Activated T-cell treated with anti-CD3 and anti-CD28 coated beads, Interleukin-2, amount 50 U/mL, for 24 hours (primary cell): ENCODE measurements at regions not wholly inside any gene's neighbourhood (a gene's known extent, or its start where the extent isn't known, plus 50 kb on each side); places are given as distances from the start of the nearest gene placed in this dataset.
A peak's percentile ranks its signal among the peaks of the same experiment; 100 is the strongest.

Source experiments
- DNase-seq: peaks from one replicate; pipeline ENCODE4 v3.0.0-alpha.2; 2020
- H3K27ac Mint-ChIP-seq: 2 replicates; pipeline ENCODE4 v1.8.0; 2020; ENCODE audit warnings: mild to moderate bottlenecking, mixed read lengths
- H3K27me3 Mint-ChIP-seq: 2 replicates; pipeline ENCODE4 v1.8.0; 2020; ENCODE audit warnings: mixed read lengths
- H3K36me3 Mint-ChIP-seq: 2 replicates; pipeline ENCODE4 v1.8.0; 2020; ENCODE audit warnings: low read depth, mixed read lengths
- H3K4me1 Mint-ChIP-seq: 2 replicates; pipeline ENCODE4 v1.8.0; 2020; ENCODE audit warnings: low read depth, mixed read lengths
- H3K4me3 Mint-ChIP-seq: 2 replicates; pipeline ENCODE4 v1.8.0; 2020; ENCODE audit warnings: mild to moderate bottlenecking, moderate library complexity, mixed read lengths
- H3K9me3 Mint-ChIP-seq: 2 replicates; pipeline ENCODE4 v1.8.0; 2020; ENCODE audit warnings: mixed read lengths

DNA sequence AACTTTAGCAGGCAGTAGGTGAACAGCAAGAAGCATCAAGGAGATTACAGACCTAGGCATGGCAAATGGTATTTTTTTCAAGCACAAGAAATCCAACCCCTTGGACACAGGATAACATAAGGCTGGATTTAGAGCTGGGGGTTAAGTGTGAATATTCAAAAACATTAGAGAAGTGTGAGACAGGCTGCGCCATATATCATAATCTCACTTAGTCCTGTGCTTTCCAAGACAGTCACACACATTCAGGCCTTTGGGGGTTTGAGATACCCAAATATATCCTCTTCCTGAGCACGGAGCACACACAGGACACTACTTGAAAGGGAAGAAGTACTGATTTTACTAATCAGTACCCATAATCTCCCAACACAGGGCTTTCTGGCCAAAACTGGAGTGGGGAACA is 83.0 kb upstream of the CLDN18 start:
- Mint-ChIP-seq H3K4me3 (no peak overlapping the region), H3K4me1 (no peaks in the 10 kb centered on the region), H3K9me3 (no peaks in the 10 kb centered on the region), H3K27me3 (peaks cover 4% of the 10 kb centered on the region), H3K36me3 (no peaks in the 10 kb centered on the region), H3K27ac (no peak overlapping the region)
- DNase-seq = no peak

DNA sequence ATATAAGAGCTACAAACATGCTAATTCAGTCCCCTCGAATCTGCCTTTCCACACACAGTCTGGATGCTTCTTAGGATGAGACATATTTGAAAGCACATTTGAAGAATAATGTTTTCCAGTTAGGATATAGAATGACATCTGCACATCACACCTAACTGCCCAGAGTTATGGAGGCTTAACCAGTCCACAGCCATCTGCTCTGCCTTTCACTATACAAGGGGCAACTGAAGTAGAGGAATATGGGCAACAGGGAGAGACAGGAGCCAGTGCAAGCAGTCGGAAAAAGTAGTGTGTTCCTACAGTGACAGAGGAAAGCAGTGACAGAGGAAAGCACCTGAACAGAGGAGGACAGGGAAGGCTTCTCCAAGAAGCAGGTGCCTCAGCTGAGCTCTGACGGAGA is 79.0 kb upstream of the CLDN18 start:
- H3K27ac Mint-ChIP-seq = no peak overlapping the region
- H3K4me3 Mint-ChIP-seq = no peak overlapping the region
- H3K4me1 Mint-ChIP-seq = no peaks in the 10 kb centered on the region
- no peak for DNase-seq
- H3K36me3 Mint-ChIP-seq = no peaks in the 10 kb centered on the region
- peaks cover 4% of the 10 kb centered on the region for H3K27me3 Mint-ChIP-seq
- H3K9me3 Mint-ChIP-seq = peaks cover 3% of the 10 kb centered on the region

DNA sequence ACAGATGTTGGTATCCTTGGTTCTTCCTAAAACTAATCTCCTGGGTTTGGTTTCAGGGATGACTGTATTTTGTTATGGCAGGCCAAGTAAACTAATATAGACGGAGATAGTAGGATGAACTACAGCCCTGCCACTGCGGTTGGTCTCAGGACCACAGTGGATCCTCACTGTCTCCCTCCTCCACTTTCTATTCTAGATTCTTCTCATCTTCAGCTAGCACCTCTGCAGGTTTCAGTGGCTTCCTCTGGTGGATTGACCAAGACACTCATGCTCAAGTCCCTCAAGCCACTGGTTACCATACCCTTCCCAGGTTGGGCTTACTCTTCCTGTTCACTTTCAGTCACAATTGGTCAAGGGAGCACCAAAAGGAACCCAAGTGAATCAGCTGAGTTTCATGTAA is 71.1 kb upstream of the CLDN18 start:
- Mint-ChIP-seq H3K4me3 (no peak overlapping the region), H3K27ac (no peak overlapping the region), H3K36me3 (no peaks in the 10 kb centered on the region), H3K9me3 (peaks cover 3% of the 10 kb centered on the region), H3K27me3 (no peaks in the 10 kb centered on the region), H3K4me1 (no peaks in the 10 kb centered on the region)
- no peak for DNase-seq

DNA sequence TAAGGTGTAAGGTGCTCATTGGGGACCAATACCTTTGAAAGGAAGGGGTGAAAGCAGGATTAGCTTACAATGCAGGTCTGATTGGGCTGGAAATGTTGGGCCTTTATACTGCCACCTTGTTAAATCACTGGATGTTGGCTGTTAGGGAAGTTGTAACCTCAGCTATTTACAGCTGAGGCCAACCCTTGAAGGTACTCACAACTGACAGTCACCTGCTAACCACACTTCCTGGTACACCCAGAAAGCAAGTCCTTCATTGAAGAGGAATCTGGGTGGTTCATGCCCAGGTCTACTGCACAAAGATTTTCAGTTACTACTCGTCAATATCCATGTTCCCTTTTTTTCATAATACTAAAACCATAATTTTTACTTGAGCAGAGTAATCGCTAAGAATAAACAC is 65.4 kb upstream of the CLDN18 start:
- Mint-ChIP-seq H3K36me3 (no peaks in the 10 kb centered on the region), H3K4me3 (no peak overlapping the region), H3K27me3 (peaks cover 2% of the 10 kb centered on the region), H3K9me3 (no peaks in the 10 kb centered on the region), H3K4me1 (peaks cover 3% of the 10 kb centered on the region), H3K27ac (no peak overlapping the region)
- DNase-seq = no peak

DNA sequence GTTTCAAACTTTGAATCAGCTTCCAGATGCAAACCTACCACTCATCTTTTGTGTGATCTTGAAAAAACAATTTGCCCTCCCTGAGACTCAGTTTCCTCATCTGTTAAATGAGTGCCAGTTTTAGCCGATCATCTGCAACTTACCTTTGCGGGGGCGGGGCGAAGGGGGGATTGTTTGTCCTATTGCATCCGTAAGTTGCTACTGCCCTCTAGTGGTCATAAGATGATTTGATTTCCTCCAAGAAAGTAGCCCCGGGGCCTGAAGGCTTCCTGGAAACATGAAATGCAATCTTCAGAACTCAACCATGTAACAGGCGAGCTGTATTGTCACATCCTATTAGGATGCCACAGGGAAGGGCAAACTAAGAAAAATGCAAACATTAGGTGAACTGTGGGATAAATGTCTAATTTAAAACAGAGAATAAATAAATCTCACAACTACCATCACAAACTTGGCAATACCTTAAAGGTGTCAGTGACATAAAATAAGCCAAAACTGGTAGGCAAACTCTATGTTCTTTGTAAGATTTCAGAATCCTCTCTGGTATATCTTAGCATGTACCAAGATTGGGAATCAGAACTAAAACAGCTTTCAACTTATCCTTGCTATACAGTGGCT is 63.5 kb upstream of the CLDN18 start:
- Mint-ChIP-seq H3K27me3 (peaks cover 2% of the 10 kb centered on the region), H3K9me3 (no peaks in the 10 kb centered on the region), H3K36me3 (no peaks in the 10 kb centered on the region), H3K4me1 (peaks cover 3% of the 10 kb centered on the region), H3K27ac (no peak overlapping the region), H3K4me3 (no peak overlapping the region)
- peak; percentile 46 for DNase-seq

DNA sequence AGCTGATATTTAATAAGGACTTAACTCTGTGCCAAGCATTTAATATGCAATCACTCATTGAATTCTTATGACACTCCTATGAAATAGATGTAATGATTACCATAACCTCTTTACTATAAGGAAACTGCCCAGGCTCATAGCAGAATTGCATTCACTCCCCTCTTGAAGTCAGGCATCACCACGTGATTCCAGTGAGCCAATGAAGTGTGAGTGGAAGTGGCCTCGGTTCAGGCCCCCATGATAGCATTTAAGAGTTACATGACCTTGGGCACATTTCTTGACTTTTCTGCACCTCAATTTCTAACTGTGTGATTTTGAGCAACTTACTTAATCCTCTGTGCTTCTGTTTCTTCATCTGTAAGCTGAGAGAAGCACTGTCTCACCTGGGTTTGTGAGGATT is 62.8 kb upstream of the CLDN18 start:
- H3K4me3 Mint-ChIP-seq = no peak overlapping the region
- H3K4me1 Mint-ChIP-seq = peaks cover 3% of the 10 kb centered on the region
- no peak for DNase-seq
- peaks cover 5% of the 10 kb centered on the region for H3K27me3 Mint-ChIP-seq
- H3K36me3 Mint-ChIP-seq = no peaks in the 10 kb centered on the region
- no peaks in the 10 kb centered on the region for H3K9me3 Mint-ChIP-seq
- H3K27ac Mint-ChIP-seq = no peak overlapping the region

DNA sequence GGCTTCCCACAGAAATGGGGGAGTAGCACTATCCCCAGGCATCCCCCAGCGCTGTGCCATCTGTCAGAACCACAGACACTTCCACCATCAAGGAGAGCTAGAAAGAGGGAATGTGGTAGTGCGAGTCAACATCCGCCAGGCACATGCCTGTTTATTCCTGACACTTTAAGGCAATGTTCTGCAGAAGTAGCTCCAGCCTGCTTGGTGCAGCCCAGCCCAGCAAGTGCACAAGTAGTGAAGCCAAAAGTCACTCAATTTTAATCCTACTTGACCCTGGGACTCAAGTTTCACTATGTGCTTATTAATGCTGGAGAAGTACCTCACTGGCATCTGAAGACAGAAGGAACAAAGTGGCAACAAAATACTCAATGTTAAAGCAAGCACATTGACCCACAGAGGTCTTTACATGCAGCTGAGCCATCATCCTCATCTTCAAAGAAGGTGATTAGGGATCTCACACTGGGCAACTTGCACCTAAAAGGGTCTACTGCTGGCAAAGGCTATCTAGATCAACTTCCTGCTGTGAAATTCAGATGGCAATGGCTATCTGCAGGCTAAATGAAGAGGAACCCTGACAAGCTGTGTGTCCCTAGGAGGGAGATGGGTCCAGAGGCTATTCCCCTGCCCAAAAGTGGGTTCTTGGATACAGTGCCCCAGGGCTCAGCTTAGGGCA is 61.4 kb upstream of the CLDN18 start:
- no peak for DNase-seq
- Mint-ChIP-seq H3K4me3 (no peak overlapping the region), H3K9me3 (no peaks in the 10 kb centered on the region), H3K4me1 (peaks cover 3% of the 10 kb centered on the region), H3K36me3 (no peaks in the 10 kb centered on the region), H3K27ac (no peak overlapping the region), H3K27me3 (peaks cover 5% of the 10 kb centered on the region)

DNA sequence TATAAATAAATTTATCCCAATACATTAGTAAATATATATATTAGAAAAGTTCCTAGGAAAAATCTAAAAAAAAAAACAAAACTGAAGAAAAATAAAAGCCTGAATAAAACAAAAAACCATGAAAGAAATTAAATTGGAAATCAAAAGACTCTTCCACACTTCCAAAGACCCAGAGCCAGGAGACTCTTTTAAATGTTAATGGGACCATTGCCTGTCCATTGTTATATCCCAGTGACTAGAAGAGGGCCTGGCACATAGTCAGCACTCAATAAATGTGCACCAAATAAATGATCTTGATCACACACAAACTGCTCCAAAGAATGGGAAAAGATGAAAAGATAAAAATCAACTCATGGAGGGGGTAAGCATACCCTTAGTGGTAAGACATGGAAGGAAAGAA is 51.3 kb upstream of the CLDN18 start:
- no peak overlapping the region for H3K4me3 Mint-ChIP-seq
- H3K27ac Mint-ChIP-seq = no peak overlapping the region
- H3K27me3 Mint-ChIP-seq = peaks cover 7% of the 10 kb centered on the region
- H3K9me3 Mint-ChIP-seq = peaks cover 4% of the 10 kb centered on the region
- no peaks in the 10 kb centered on the region for H3K36me3 Mint-ChIP-seq
- no peak for DNase-seq
- H3K4me1 Mint-ChIP-seq = no peaks in the 10 kb centered on the region
